DND-41 (cell line): ENCODE measurements at regions not wholly inside any gene's neighbourhood (a gene's known extent, or its start where the extent isn't known, plus 50 kb on each side); places are given as distances from the start of the nearest gene placed in this dataset.
"Not testable (repeated sequence)": the region's sequence is repeated elsewhere in the genome, so short reads cannot be mapped to it uniquely, and the experiment has no call there.

Experiments used
- CTCF ChIP-seq: IDR thresholded peaks from 2 replicates; pipeline ENCODE4 v1.5.1; 2012; ENCODE audit warnings: borderline replicate concordance, low read length, moderate library complexity, mild to moderate bottlenecking; ENCODE audit not compliant: poor library complexity, severe bottlenecking; ENCODE audit errors: extremely low read depth
- EZH2 ChIP-seq: IDR thresholded peaks from 3 replicates; pipeline ENCODE4 v1.6.1; 2012; ENCODE audit warnings: borderline replicate concordance, low read depth, mild to moderate bottlenecking, moderate library complexity, low read length, inconsistent platforms; ENCODE audit not compliant: severe bottlenecking

- TF ChIP-seq CTCF, EZH2: not testable (repeated sequence)
Measured at GRCh38 chr6:115579565-115579964, 481.1 kb downstream of the FRK start.
